ENCODE measurements at regions not wholly inside any gene's neighbourhood (a gene's known extent, or its start where the extent isn't known, plus 50 kb on each side); places are given as distances from the start of the nearest gene placed in this dataset.

GRCh38 chr7:33700001-33700899, 205.1 kb upstream of the BMPER start:
- H3K4me1 ChIP-seq (ENCODE audit: control insufficient read depth in 3 of 3, insufficient read depth in 3 of 3, low read length in 3 of 3): no peaks in the 10 kb centered on the region
- no peaks in the 10 kb centered on the region for H3K27me3 ChIP-seq (ENCODE audit: control insufficient read depth in 3 of 3, insufficient read depth in 3 of 3, low read length in 3 of 3)
- no peaks in the 10 kb centered on the region for H3K36me3 ChIP-seq (ENCODE audit: control insufficient read depth in 3 of 3, insufficient read depth in 3 of 3, low read length in 3 of 3)
- H3K9me3 ChIP-seq (ENCODE audit: control insufficient read depth in 3 of 3, low read length in 3 of 3): peaks cover 0 to 7% (median 6%) of the 10 kb centered on the region in 3 donors
- no peak overlapping the region for H3K4me3 ChIP-seq (ENCODE audit: low read length in 3 of 3)
- H3K9ac ChIP-seq (ENCODE audit: low read depth in 1 of 3, low read length in 3 of 3): no peak overlapping the region
- H3K27ac ChIP-seq (ENCODE audit: low read depth, low read length): no peak overlapping the region

GRCh38 chr7:33701189-33701740, 204.1 kb upstream of the BMPER start:
- Histone ChIP-seq H3K27me3 (ENCODE audit: control insufficient read depth in 3 of 3, insufficient read depth in 3 of 3, low read length in 3 of 3) (no peaks in the 10 kb centered on the region), H3K36me3 (ENCODE audit: control insufficient read depth in 3 of 3, insufficient read depth in 3 of 3, low read length in 3 of 3) (no peaks in the 10 kb centered on the region), H3K9me3 (ENCODE audit: control insufficient read depth in 3 of 3, low read length in 3 of 3) (peaks cover 0 to 7% (median 6%) of the 10 kb centered on the region in 3 donors)

GRCh38 chr7:33701927-33702326, 203.4 kb upstream of the BMPER start:
- Histone ChIP-seq H3K36me3 (ENCODE audit: control insufficient read depth in 3 of 3, insufficient read depth in 3 of 3, low read length in 3 of 3) (no peaks in the 10 kb centered on the region), H3K4me3 (ENCODE audit: low read length in 3 of 3) (no peak overlapping the region), H3K4me1 (ENCODE audit: control insufficient read depth in 3 of 3, insufficient read depth in 3 of 3, low read length in 3 of 3) (peaks cover under 1 to 5% (median 3%) of the 10 kb centered on the region in 3 donors), H3K27ac (ENCODE audit: low read depth, low read length) (no peak overlapping the region), H3K9me3 (ENCODE audit: control insufficient read depth in 3 of 3, low read length in 3 of 3) (peaks cover 0 to 7% (median 6%) of the 10 kb centered on the region in 3 donors), H3K9ac (ENCODE audit: low read depth in 1 of 3, low read length in 3 of 3) (no peak overlapping the region), H3K27me3 (ENCODE audit: control insufficient read depth in 3 of 3, insufficient read depth in 3 of 3, low read length in 3 of 3) (no peaks in the 10 kb centered on the region)

More at GRCh38 chr7:33701189-33701740, 204.1 kb upstream of the BMPER start:
- Histone ChIP-seq H3K4me1 (ENCODE audit: control insufficient read depth in 3 of 3, insufficient read depth in 3 of 3, low read length in 3 of 3) (no peaks in the 10 kb centered on the region), H3K27ac (ENCODE audit: low read depth, low read length) (no peak overlapping the region), H3K4me3 (ENCODE audit: low read length in 3 of 3) (no peak overlapping the region), H3K9ac (ENCODE audit: low read depth in 1 of 3, low read length in 3 of 3) (no peak overlapping the region)

GRCh38 chr7:33702514-33703054, 202.8 kb upstream of the BMPER start:
- Histone ChIP-seq H3K27ac (ENCODE audit: low read depth, low read length) (no peak overlapping the region), H3K9ac (ENCODE audit: low read depth in 1 of 3, low read length in 3 of 3) (no peak overlapping the region), H3K36me3 (ENCODE audit: control insufficient read depth in 3 of 3, insufficient read depth in 3 of 3, low read length in 3 of 3) (no peaks in the 10 kb centered on the region), H3K4me3 (ENCODE audit: low read length in 3 of 3) (no peak overlapping the region), H3K27me3 (ENCODE audit: control insufficient read depth in 3 of 3, insufficient read depth in 3 of 3, low read length in 3 of 3) (no peaks in the 10 kb centered on the region), H3K9me3 (ENCODE audit: control insufficient read depth in 3 of 3, low read length in 3 of 3) (peaks cover 0 to 7% (median 6%) of the 10 kb centered on the region in 3 donors), H3K4me1 (ENCODE audit: control insufficient read depth in 3 of 3, insufficient read depth in 3 of 3, low read length in 3 of 3) (peaks cover 7 to 11% (median 9%) of the 10 kb centered on the region in 3 donors)

GRCh38 chr7:33705333-33705833, 200.0 kb upstream of the BMPER start:
- Histone ChIP-seq H3K4me1 (ENCODE audit: control insufficient read depth in 3 of 3, insufficient read depth in 3 of 3, low read length in 3 of 3) (peaks cover 8 to 13% (median 11%) of the 10 kb centered on the region in 3 donors), H3K27ac (ENCODE audit: low read depth, low read length) (no peak overlapping the region), H3K4me3 (ENCODE audit: low read length in 3 of 3) (no peak overlapping the region), H3K36me3 (ENCODE audit: control insufficient read depth in 3 of 3, insufficient read depth in 3 of 3, low read length in 3 of 3) (no peaks in the 10 kb centered on the region), H3K9me3 (ENCODE audit: control insufficient read depth in 3 of 3, low read length in 3 of 3) (peaks cover 0 to 7% (median 6%) of the 10 kb centered on the region in 3 donors), H3K27me3 (ENCODE audit: control insufficient read depth in 3 of 3, insufficient read depth in 3 of 3, low read length in 3 of 3) (no peaks in the 10 kb centered on the region), H3K9ac (ENCODE audit: low read depth in 1 of 3, low read length in 3 of 3) (no peak overlapping the region)

GRCh38 chr7:33706186-33706585, 199.2 kb upstream of the BMPER start:
- H3K27me3 ChIP-seq (ENCODE audit: control insufficient read depth in 3 of 3, insufficient read depth in 3 of 3, low read length in 3 of 3): no peaks in the 10 kb centered on the region
- H3K36me3 ChIP-seq (ENCODE audit: control insufficient read depth in 3 of 3, insufficient read depth in 3 of 3, low read length in 3 of 3): no peaks in the 10 kb centered on the region
- no peak overlapping the region for H3K9ac ChIP-seq (ENCODE audit: low read depth in 1 of 3, low read length in 3 of 3)
- H3K4me1 ChIP-seq (ENCODE audit: control insufficient read depth in 3 of 3, insufficient read depth in 3 of 3, low read length in 3 of 3): peaks cover 8 to 13% (median 11%) of the 10 kb centered on the region in 3 donors
- peaks cover 0 to 5% (median 4%) of the 10 kb centered on the region in 3 donors for H3K9me3 ChIP-seq (ENCODE audit: control insufficient read depth in 3 of 3, low read length in 3 of 3)
- H3K27ac ChIP-seq (ENCODE audit: low read depth, low read length): no peak overlapping the region
- no peak overlapping the region for H3K4me3 ChIP-seq (ENCODE audit: low read length in 3 of 3)

- Histone ChIP-seq H3K9me3 (ENCODE audit: control insufficient read depth in 3 of 3, low read length in 3 of 3) (no peaks in the 10 kb centered on the region), H3K4me1 (ENCODE audit: control insufficient read depth in 3 of 3, insufficient read depth in 3 of 3, low read length in 3 of 3) (peaks cover 8 to 13% (median 11%) of the 10 kb centered on the region in 3 donors), H3K27me3 (ENCODE audit: control insufficient read depth in 3 of 3, insufficient read depth in 3 of 3, low read length in 3 of 3) (no peaks in the 10 kb centered on the region), H3K4me3 (ENCODE audit: low read length in 3 of 3) (no peak overlapping the region), H3K36me3 (ENCODE audit: control insufficient read depth in 3 of 3, insufficient read depth in 3 of 3, low read length in 3 of 3) (no peaks in the 10 kb centered on the region), H3K27ac (ENCODE audit: low read depth, low read length) (no peak overlapping the region), H3K9ac (ENCODE audit: low read depth in 1 of 3, low read length in 3 of 3) (no peak overlapping the region)
Measured at GRCh38 chr7:33706771-33707200, 198.6 kb upstream of the BMPER start.

GRCh38 chr7:33707427-33707826, 197.9 kb upstream of the BMPER start:
- H3K9me3 ChIP-seq (ENCODE audit: control insufficient read depth in 3 of 3, low read length in 3 of 3): no peaks in the 10 kb centered on the region
- H3K9ac ChIP-seq (ENCODE audit: low read depth in 1 of 3, low read length in 3 of 3): peak overlapping the region in 1 of 3 donors; percentile 26
- no peaks in the 10 kb centered on the region for H3K36me3 ChIP-seq (ENCODE audit: control insufficient read depth in 3 of 3, insufficient read depth in 3 of 3, low read length in 3 of 3)
- H3K27ac ChIP-seq (ENCODE audit: low read depth, low read length): no peak overlapping the region
- H3K27me3 ChIP-seq (ENCODE audit: control insufficient read depth in 3 of 3, insufficient read depth in 3 of 3, low read length in 3 of 3): no peaks in the 10 kb centered on the region
- peaks cover 8 to 13% (median 11%) of the 10 kb centered on the region in 3 donors for H3K4me1 ChIP-seq (ENCODE audit: control insufficient read depth in 3 of 3, insufficient read depth in 3 of 3, low read length in 3 of 3)
- H3K4me3 ChIP-seq (ENCODE audit: low read length in 3 of 3): no peak overlapping the region

GRCh38 chr7:33710608-33711007, 194.7 kb upstream of the BMPER start:
- H3K4me1 ChIP-seq (ENCODE audit: control insufficient read depth in 3 of 3, insufficient read depth in 3 of 3, low read length in 3 of 3): peaks cover 8 to 13% (median 11%) of the 10 kb centered on the region in 3 donors
- no peaks in the 10 kb centered on the region for H3K36me3 ChIP-seq (ENCODE audit: control insufficient read depth in 3 of 3, insufficient read depth in 3 of 3, low read length in 3 of 3)
- no peak overlapping the region for H3K27ac ChIP-seq (ENCODE audit: low read depth, low read length)
- no peaks in the 10 kb centered on the region for H3K27me3 ChIP-seq (ENCODE audit: control insufficient read depth in 3 of 3, insufficient read depth in 3 of 3, low read length in 3 of 3)
- no peak overlapping the region for H3K9ac ChIP-seq (ENCODE audit: low read depth in 1 of 3, low read length in 3 of 3)
- no peaks in the 10 kb centered on the region for H3K9me3 ChIP-seq (ENCODE audit: control insufficient read depth in 3 of 3, low read length in 3 of 3)
- H3K4me3 ChIP-seq (ENCODE audit: low read length in 3 of 3): no peak overlapping the region

Data from skeletal muscle tissue (tissue), 3 donors.